Tibial nerve (tissue), 4 donors: ENCODE measurements at regions not wholly inside any gene's neighbourhood (a gene's known extent, or its start where the extent isn't known, plus 50 kb on each side); places are given as distances from the start of the nearest gene placed in this dataset.
"Not testable (repeated sequence)": the region's sequence is repeated elsewhere in the genome, so short reads cannot be mapped to it uniquely, and the experiment has no call there.

Experiments
- CTCF ChIP-seq, 5 experiments: fragments of 200-600 bp in 3 of 5; fragments of 450-650 bp in 2 of 5; sonication (generic) in 3 of 5; IDR thresholded peaks; one replicate each; pipeline ENCODE4 v1.5.1; 2016 to 2019; ENCODE audit warnings: antibody characterized with exemption in 5 of 5, mild to moderate bottlenecking in 3 of 5, moderate library complexity in 2 of 5
- EP300 ChIP-seq, 2 donors: sonication (generic); formaldehyde crosslinking; IDR thresholded peaks; one replicate each; pipeline ENCODE4 v1.6.1; 2017; ENCODE audit warnings: antibody characterized with exemption in 2 of 2, mild to moderate bottlenecking in 1 of 2
- POLR2A ChIP-seq, 2 donors: fragments of 450-650 bp; IDR thresholded peaks; one replicate each; pipeline ENCODE4 v1.6.1; 2017; ENCODE audit warnings: antibody characterized with exemption in 2 of 2, mild to moderate bottlenecking in 2 of 2, moderate library complexity in 2 of 2

GRCh38 chr9:39811615-39812014, 456.1 kb downstream of the SPATA31A1 start:
- TF ChIP-seq CTCF, POLR2A, EP300 (IDR thresholded peaks at IDR 0.05): not testable (repeated sequence)
